D721Med (cell line): ENCODE measurements at regions not wholly inside any gene's neighbourhood (a gene's known extent, or its start where the extent isn't known, plus 50 kb on each side); places are given as distances from the start of the nearest gene placed in this dataset.

Experiments
- DNase-seq: peaks from one replicate; pipeline ENCODE4 v3.0.0; 2011; ENCODE audit warnings: low spot score; ENCODE audit not compliant: insufficient read length
- FAIRE-seq: peaks from 2 replicates; lab custom pipeline; 2011; peaks lifted over from hg19 to GRCh38; lab: Jason Lieb, UNC
- TF ChIP-seq, protein P1 (sequence below): IDR thresholded peaks from 2 replicates; pipeline ENCODE4 v1.5.1; 2012; ENCODE audit warnings: mild to moderate bottlenecking, control low read depth; ENCODE audit not compliant: insufficient read depth; ENCODE audit errors: missing control alignments

DNA sequence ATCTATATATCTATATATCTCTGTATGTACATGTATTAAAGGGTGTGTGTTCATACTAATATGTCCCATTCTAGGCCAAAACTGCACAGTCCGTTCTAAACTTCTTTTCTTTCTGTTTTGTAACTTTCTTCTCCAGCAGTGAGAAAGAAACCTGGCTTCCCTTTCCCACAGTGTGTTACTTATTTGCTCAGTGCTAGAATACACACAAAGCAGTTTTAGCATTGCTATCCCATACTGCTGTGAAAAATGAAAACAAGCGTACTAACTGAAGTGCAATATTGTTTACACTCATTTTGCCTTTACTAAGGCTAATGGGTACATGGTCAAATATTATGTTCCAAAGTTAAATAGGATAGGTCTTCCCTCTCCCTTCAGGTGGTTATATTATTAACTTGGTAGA lies 163.9 kb downstream of the LEPR start:
- TF ChIP-seq, protein P1, sequence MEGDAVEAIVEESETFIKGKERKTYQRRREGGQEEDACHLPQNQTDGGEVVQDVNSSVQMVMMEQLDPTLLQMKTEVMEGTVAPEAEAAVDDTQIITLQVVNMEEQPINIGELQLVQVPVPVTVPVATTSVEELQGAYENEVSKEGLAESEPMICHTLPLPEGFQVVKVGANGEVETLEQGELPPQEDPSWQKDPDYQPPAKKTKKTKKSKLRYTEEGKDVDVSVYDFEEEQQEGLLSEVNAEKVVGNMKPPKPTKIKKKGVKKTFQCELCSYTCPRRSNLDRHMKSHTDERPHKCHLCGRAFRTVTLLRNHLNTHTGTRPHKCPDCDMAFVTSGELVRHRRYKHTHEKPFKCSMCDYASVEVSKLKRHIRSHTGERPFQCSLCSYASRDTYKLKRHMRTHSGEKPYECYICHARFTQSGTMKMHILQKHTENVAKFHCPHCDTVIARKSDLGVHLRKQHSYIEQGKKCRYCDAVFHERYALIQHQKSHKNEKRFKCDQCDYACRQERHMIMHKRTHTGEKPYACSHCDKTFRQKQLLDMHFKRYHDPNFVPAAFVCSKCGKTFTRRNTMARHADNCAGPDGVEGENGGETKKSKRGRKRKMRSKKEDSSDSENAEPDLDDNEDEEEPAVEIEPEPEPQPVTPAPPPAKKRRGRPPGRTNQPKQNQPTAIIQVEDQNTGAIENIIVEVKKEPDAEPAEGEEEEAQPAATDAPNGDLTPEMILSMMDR = no peak
- no peak for FAIRE-seq
- DNase-seq = no peak

DNA sequence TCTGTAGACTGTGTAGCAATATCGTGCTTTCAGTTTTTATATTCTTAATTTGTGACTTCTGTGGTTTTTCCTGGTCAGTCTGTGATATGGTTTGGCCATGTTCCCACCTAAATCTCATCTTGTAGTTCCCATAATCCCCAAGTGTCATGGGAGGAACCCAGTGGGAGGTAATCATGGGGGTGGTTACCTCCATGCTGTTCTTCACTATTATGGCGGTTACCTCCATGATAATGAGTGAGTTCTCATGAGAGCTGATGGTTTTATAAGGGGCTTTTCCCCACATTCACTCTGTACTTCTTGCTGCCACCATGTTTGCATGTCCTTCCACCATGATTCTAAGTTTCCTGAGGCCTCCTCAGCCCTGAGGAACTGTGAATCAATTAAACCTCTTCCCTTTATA lies 169.8 kb downstream of the LEPR start:
- TF ChIP-seq, protein P1 = no peak
- no peak for DNase-seq
- no peak for FAIRE-seq

DNA sequence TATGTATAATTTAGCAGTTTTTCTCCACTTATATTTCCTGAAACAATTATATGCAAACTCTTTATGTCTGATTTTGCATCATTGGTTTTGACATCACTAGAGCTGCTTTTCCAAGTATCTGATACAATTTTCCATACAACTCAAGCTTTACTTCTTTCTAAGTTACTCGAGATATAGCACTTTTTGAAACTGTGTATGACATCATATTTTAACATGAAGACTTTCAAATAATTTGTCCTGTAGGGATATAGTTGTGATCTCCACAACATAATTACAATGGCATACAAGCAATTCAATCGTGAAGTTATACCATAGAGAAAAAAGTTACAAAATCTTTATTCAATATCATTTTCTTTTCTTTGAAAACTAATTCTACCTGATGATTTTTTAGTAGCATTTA lies 173.0 kb downstream of the LEPR start:
- FAIRE-seq (no peak), DNase-seq (no peak)
- TF ChIP-seq, protein P1 = no peak

DNA sequence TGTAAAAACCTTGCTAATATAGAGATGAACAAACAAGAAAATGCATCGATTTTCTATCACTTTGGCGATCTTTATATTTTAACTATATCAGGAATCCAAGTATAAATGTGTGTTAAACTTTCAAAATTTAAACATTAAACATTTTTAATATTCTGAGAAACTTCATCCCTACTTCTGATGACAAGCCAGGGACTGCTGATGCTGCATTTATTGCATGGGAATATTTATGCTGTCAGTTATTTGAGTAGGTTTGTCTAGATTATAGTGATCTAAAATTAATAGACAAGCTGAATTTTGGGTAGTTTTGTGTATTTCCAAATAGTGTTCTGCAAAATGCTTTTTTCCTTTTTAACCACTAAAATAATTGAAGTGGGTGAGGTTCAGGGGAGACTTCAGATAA lies 175.3 kb downstream of the LEPR start:
- TF ChIP-seq, protein P1 = no peak
- FAIRE-seq = no peak

DNA sequence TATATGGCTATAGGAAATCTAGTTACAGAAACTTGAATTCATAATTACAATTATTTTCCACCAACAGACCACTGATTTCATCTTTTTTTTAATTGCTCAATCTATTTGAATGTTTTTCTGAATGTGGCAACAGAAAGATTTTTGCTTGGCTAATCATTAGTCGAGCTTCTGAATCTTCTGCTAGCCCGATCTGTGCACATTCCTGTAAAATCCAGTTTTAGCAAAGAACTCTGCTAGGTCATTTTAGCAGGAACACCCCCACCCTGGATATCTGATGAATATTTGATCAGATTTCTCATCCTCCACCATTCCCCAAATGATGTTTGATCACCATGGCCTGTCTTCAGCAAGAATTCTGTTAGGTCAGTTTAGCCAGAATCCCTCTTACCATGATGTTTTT lies 176.3 kb downstream of the LEPR start:
- DNase-seq (no peak), FAIRE-seq (no peak)
- TF ChIP-seq, protein P1 = no peak

More for the DNA sequence above, 175.3 kb downstream of the LEPR start:
- no peak for DNase-seq

DNA sequence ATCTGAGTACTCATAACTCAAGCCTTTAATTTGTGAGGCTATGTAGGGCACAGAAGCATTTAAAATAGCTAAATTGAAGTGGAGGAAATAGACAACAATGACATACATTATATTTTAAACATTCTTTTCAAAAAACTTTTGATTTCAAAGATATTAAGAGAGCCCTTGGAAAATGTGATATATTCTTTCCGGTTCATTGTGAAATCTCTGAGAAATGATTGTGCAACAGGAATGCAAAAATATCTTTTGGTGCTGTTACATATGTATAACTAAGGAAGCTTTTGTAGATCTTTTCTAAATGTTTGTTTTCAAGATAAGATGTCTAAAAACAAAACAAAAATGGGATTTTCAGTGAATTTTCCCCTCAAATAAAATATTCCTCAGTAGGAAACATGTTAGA lies 185.2 kb downstream of the LEPR start:
- FAIRE-seq = no peak
- DNase-seq = no peak
- TF ChIP-seq, protein P1 = no peak

DNA sequence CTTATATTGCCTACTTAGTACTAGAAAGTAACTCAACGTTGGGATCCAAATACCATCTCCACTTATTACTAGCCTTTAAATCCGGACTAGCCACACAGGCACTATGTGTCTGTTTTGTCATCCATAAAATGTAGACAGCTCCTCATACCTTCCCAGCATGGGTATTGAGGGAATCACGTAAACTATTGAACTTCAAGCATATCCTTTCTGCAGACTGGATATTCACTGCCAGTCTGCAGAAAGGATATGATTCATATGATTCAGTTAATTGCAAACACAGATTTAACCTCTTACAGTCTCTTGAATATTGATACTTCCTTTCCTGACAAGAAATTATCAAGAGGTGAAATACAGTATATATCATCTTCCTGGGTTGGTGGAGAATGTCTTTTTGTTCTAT lies 186.0 kb downstream of the LEPR start:
- FAIRE-seq (no peak), DNase-seq (no peak)
- TF ChIP-seq, protein P1 = no peak
